Astrocyte (in vitro differentiated cells and primary cell): ENCODE measurements at regions not wholly inside any gene's neighbourhood (a gene's known extent, or its start where the extent isn't known, plus 50 kb on each side); places are given as distances from the start of the nearest gene placed in this dataset.

Source experiments
- DNase-seq: peaks from one replicate; pipeline ENCODE4 v3.0.0-alpha.2; 2010; ENCODE audit warnings: low read depth
- FAIRE-seq: peaks from 2 replicates; lab custom pipeline; 2011; peaks lifted over from hg19 to GRCh38; lab: Jason Lieb, UNC
- H2AFZ ChIP-seq: 2 replicates; pipeline ENCODE4 v1.6.0; 2012; ENCODE audit warnings: low read depth, low read length, inconsistent platforms
- H3K27ac ChIP-seq: 2 replicates; pipeline ENCODE4 v1.5.1; 2011; ENCODE audit warnings: low read depth, low read length, inconsistent platforms
- H3K27me3 ChIP-seq: 2 replicates; pipeline ENCODE4 v1.6.0; 2011; ENCODE audit warnings: low read length, inconsistent platforms; ENCODE audit not compliant: insufficient read depth
- H3K36me3 ChIP-seq: 2 replicates; pipeline ENCODE4 v1.5.1; 2011; ENCODE audit warnings: low read length, inconsistent platforms; ENCODE audit not compliant: insufficient read depth
- H3K4me1 ChIP-seq: 2 replicates; pipeline ENCODE4 v1.5.1; 2011; ENCODE audit warnings: low read length, inconsistent platforms; ENCODE audit not compliant: insufficient read depth
- H3K4me2 ChIP-seq: 2 replicates; pipeline ENCODE4 v1.6.0; 2012; ENCODE audit warnings: low read length, inconsistent platforms
- H3K4me3 ChIP-seq: 2 replicates; pipeline ENCODE4 v1.5.1; 2011; ENCODE audit warnings: low read depth, mild to moderate bottlenecking, low read length, inconsistent platforms; ENCODE audit not compliant: insufficient read depth
- H3K79me2 ChIP-seq: 2 replicates; pipeline ENCODE4 v1.6.0; 2012; ENCODE audit warnings: mild to moderate bottlenecking, low read length, inconsistent platforms; ENCODE audit not compliant: insufficient read depth
- H3K9ac ChIP-seq: 2 replicates; pipeline ENCODE4 v1.6.0; 2012; ENCODE audit warnings: mild to moderate bottlenecking, low read length, inconsistent platforms
- H3K9me3 ChIP-seq: 2 replicates; pipeline ENCODE4 v1.5.1; 2012; ENCODE audit warnings: low read depth, mild to moderate bottlenecking, low read length, inconsistent platforms; ENCODE audit not compliant: insufficient read depth
- H4K20me1 ChIP-seq: 2 replicates; pipeline ENCODE4 v1.6.0; 2012; ENCODE audit warnings: low read length, inconsistent platforms; ENCODE audit not compliant: insufficient read depth
- H3K27ac Mint-ChIP-seq: one replicate; pipeline ENCODE4 v1.8.0; 2021; ENCODE audit warnings: mild to moderate bottlenecking, mixed read lengths; ENCODE audit not compliant: unreplicated experiment
- H3K27me3 Mint-ChIP-seq: one replicate; pipeline ENCODE4 v1.8.0; 2021; ENCODE audit warnings: low read depth, mixed read lengths; ENCODE audit not compliant: unreplicated experiment
- H3K36me3 Mint-ChIP-seq: one replicate; pipeline ENCODE4 v1.8.0; 2021; ENCODE audit warnings: low read depth, mixed read lengths; ENCODE audit not compliant: unreplicated experiment
- H3K4me1 Mint-ChIP-seq: one replicate; pipeline ENCODE4 v1.8.0; 2021; ENCODE audit warnings: low read depth, mixed read lengths; ENCODE audit not compliant: unreplicated experiment
- H3K4me3 Mint-ChIP-seq: one replicate; pipeline ENCODE4 v1.8.0; 2021; ENCODE audit warnings: mild to moderate bottlenecking, moderate library complexity, mixed read lengths; ENCODE audit not compliant: unreplicated experiment
- H3K9me3 Mint-ChIP-seq: one replicate; pipeline ENCODE4 v1.8.0; 2021; ENCODE audit warnings: mild to moderate bottlenecking, mixed read lengths; ENCODE audit not compliant: unreplicated experiment
- CTCF ChIP-seq: IDR thresholded peaks from 2 replicates; pipeline ENCODE4 v1.5.1; 2011; ENCODE audit warnings: low read depth, mild to moderate bottlenecking, inconsistent platforms, low read length, moderate library complexity; ENCODE audit not compliant: insufficient read depth
- EZH2 ChIP-seq: IDR thresholded peaks from 2 replicates; pipeline ENCODE4 v1.6.1; 2012; ENCODE audit warnings: mild to moderate bottlenecking, low read length, inconsistent platforms; ENCODE audit not compliant: insufficient read depth

- TF ChIP-seq CTCF (no peak), EZH2 (no peak)
- peaks cover 2% of the 10 kb centered on the region for H3K9me3 Mint-ChIP-seq
- H3K4me3 Mint-ChIP-seq: no peak overlapping the region
- no peaks in the 10 kb centered on the region for H3K36me3 Mint-ChIP-seq
- Histone ChIP-seq H3K27me3 (no peaks in the 10 kb centered on the region), H3K4me1 (peaks cover 3% of the 10 kb centered on the region), H3K79me2 (no peaks in the 10 kb centered on the region), H3K4me2 (no peak overlapping the region), H3K9ac (no peak overlapping the region), H3K27ac (no peak overlapping the region), H3K4me3 (no peak overlapping the region), H4K20me1 (no peaks in the 10 kb centered on the region), H3K9me3 (no peaks in the 10 kb centered on the region), H3K36me3 (no peaks in the 10 kb centered on the region), H2AFZ (no peak overlapping the region)
- H3K4me1 Mint-ChIP-seq: no peaks in the 10 kb centered on the region
- no peaks in the 10 kb centered on the region for H3K27me3 Mint-ChIP-seq
- FAIRE-seq (no peak), DNase-seq (no peak)
- no peak overlapping the region for H3K27ac Mint-ChIP-seq
Measured at GRCh38 chr3:21154911-21155310, 596.1 kb downstream of the ZNF385D start.

GRCh38 chr3:21152555-21152954, 598.5 kb downstream of the ZNF385D start:
- Mint-ChIP-seq H3K4me3 (no peak overlapping the region), H3K4me1 (no peaks in the 10 kb centered on the region), H3K9me3 (no peaks in the 10 kb centered on the region), H3K27ac (no peak overlapping the region), H3K27me3 (no peaks in the 10 kb centered on the region), H3K36me3 (no peaks in the 10 kb centered on the region)
- Histone ChIP-seq H3K9ac (no peak overlapping the region), H2AFZ (no peak overlapping the region), H3K36me3 (no peaks in the 10 kb centered on the region), H3K4me3 (no peak overlapping the region), H4K20me1 (no peaks in the 10 kb centered on the region), H3K27me3 (no peaks in the 10 kb centered on the region), H3K4me2 (no peak overlapping the region), H3K4me1 (no peaks in the 10 kb centered on the region), H3K79me2 (no peaks in the 10 kb centered on the region), H3K27ac (no peak overlapping the region), H3K9me3 (no peaks in the 10 kb centered on the region)
- no peak for DNase-seq
- no peak for FAIRE-seq
- no peak for TF ChIP-seq CTCF
- TF ChIP-seq EZH2: no peak

- no peaks in the 10 kb centered on the region for H3K79me2 ChIP-seq
- no peaks in the 10 kb centered on the region for H4K20me1 ChIP-seq
- Mint-ChIP-seq H3K27me3 (no peaks in the 10 kb centered on the region), H3K36me3 (no peaks in the 10 kb centered on the region), H3K4me1 (no peaks in the 10 kb centered on the region), H3K4me3 (no peak overlapping the region), H3K27ac (no peak overlapping the region), H3K9me3 (no peaks in the 10 kb centered on the region)
- H3K4me3 ChIP-seq: no peak overlapping the region
- H3K9ac ChIP-seq: no peak overlapping the region
- no peaks in the 10 kb centered on the region for H3K9me3 ChIP-seq
- no peaks in the 10 kb centered on the region for H3K4me1 ChIP-seq
- DNase-seq: no peak
- H2AFZ ChIP-seq: no peak overlapping the region
- no peak overlapping the region for H3K4me2 ChIP-seq
- no peaks in the 10 kb centered on the region for H3K36me3 ChIP-seq
- no peak for FAIRE-seq
- no peak overlapping the region for H3K27ac ChIP-seq
- no peak for TF ChIP-seq EZH2
- TF ChIP-seq CTCF: no peak
- H3K27me3 ChIP-seq: no peaks in the 10 kb centered on the region
Measured at GRCh38 chr3:21142949-21143348, 608.1 kb downstream of the ZNF385D start.
